T-helper 1 cell treated with Interleukin-12 subunit alpha and Interleukin-12 subunit beta and Interleukin-4 antibody, amounts not matched to agents 30 μg/mL and 1 μg/mL, for 36 hours (primary cell): ENCODE measurements at regions not wholly inside any gene's neighbourhood (a gene's known extent, or its start where the extent isn't known, plus 50 kb on each side); places are given as distances from the start of the nearest gene placed in this dataset.

Experiments used
- H3K27ac Mint-ChIP-seq: one replicate; pipeline ENCODE4 v1.8.0; 2021; ENCODE audit warnings: mild to moderate bottlenecking, mixed read lengths
- H3K27me3 Mint-ChIP-seq: one replicate; pipeline ENCODE4 v1.8.0; 2021; ENCODE audit warnings: low read depth, mixed read lengths
- H3K36me3 Mint-ChIP-seq: one replicate; pipeline ENCODE4 v1.8.0; 2021; ENCODE audit warnings: low read depth, mixed read lengths
- H3K4me1 Mint-ChIP-seq: one replicate; pipeline ENCODE4 v1.8.0; 2021; ENCODE audit warnings: low read depth, mixed read lengths
- H3K4me3 Mint-ChIP-seq: one replicate; pipeline ENCODE4 v1.8.0; 2021; ENCODE audit warnings: mild to moderate bottlenecking, moderate library complexity, mixed read lengths
- H3K9me3 Mint-ChIP-seq: one replicate; pipeline ENCODE4 v1.8.0; 2021; ENCODE audit warnings: mixed read lengths

GRCh38 chr3:104474011-104474410 lies 892.7 kb upstream of the ALCAM start:
- no peaks in the 10 kb centered on the region for H3K36me3 Mint-ChIP-seq
- peaks cover 8% of the 10 kb centered on the region for H3K9me3 Mint-ChIP-seq
- H3K27ac Mint-ChIP-seq, result no peak overlapping the region
- no peak overlapping the region for H3K4me3 Mint-ChIP-seq
- no peaks in the 10 kb centered on the region for H3K4me1 Mint-ChIP-seq
- no peaks in the 10 kb centered on the region for H3K27me3 Mint-ChIP-seq

GRCh38 chr3:104503022-104503421 lies 863.7 kb upstream of the ALCAM start:
- H3K27me3 Mint-ChIP-seq, result no peaks in the 10 kb centered on the region
- H3K9me3 Mint-ChIP-seq, result no peaks in the 10 kb centered on the region
- H3K36me3 Mint-ChIP-seq, result no peaks in the 10 kb centered on the region
- no peaks in the 10 kb centered on the region for H3K4me1 Mint-ChIP-seq
- no peak overlapping the region for H3K4me3 Mint-ChIP-seq
- H3K27ac Mint-ChIP-seq, result no peak overlapping the region

- Mint-ChIP-seq H3K4me1 (no peaks in the 10 kb centered on the region), H3K27me3 (no peaks in the 10 kb centered on the region), H3K4me3 (no peak overlapping the region), H3K9me3 (no peaks in the 10 kb centered on the region), H3K36me3 (no peaks in the 10 kb centered on the region), H3K27ac (no peak overlapping the region)
These were observed 856.4 kb upstream of the ALCAM start for GRCh38 chr3:104510131-104510849.

GRCh38 chr3:104514371-104514770 lies 852.3 kb upstream of the ALCAM start:
- Mint-ChIP-seq H3K9me3 (no peaks in the 10 kb centered on the region), H3K27me3 (no peaks in the 10 kb centered on the region)

GRCh38 chr3:104514776-104515175 lies 851.9 kb upstream of the ALCAM start:
- Mint-ChIP-seq H3K4me3 (no peak overlapping the region), H3K36me3 (no peaks in the 10 kb centered on the region), H3K27ac (no peak overlapping the region), H3K4me1 (no peaks in the 10 kb centered on the region), H3K27me3 (no peaks in the 10 kb centered on the region), H3K9me3 (no peaks in the 10 kb centered on the region)

More at GRCh38 chr3:104514371-104514770, 852.3 kb upstream of the ALCAM start:
- Mint-ChIP-seq H3K4me3 (no peak overlapping the region), H3K4me1 (no peaks in the 10 kb centered on the region), H3K27ac (no peak overlapping the region), H3K36me3 (no peaks in the 10 kb centered on the region)

- no peaks in the 10 kb centered on the region for H3K36me3 Mint-ChIP-seq
- no peak overlapping the region for H3K27ac Mint-ChIP-seq
- no peaks in the 10 kb centered on the region for H3K4me1 Mint-ChIP-seq
- H3K9me3 Mint-ChIP-seq, result no peaks in the 10 kb centered on the region
- H3K27me3 Mint-ChIP-seq, result no peaks in the 10 kb centered on the region
- no peak overlapping the region for H3K4me3 Mint-ChIP-seq
These were observed 847.6 kb upstream of the ALCAM start for GRCh38 chr3:104519068-104519467.

- H3K27me3 Mint-ChIP-seq, result no peaks in the 10 kb centered on the region
- no peak overlapping the region for H3K27ac Mint-ChIP-seq
- no peaks in the 10 kb centered on the region for H3K36me3 Mint-ChIP-seq
- H3K9me3 Mint-ChIP-seq, result no peaks in the 10 kb centered on the region
- no peak overlapping the region for H3K4me3 Mint-ChIP-seq
- no peaks in the 10 kb centered on the region for H3K4me1 Mint-ChIP-seq
These were observed 847.1 kb upstream of the ALCAM start for GRCh38 chr3:104519468-104520227.

GRCh38 chr3:104520228-104520655 lies 846.5 kb upstream of the ALCAM start:
- no peak overlapping the region for H3K27ac Mint-ChIP-seq
- H3K36me3 Mint-ChIP-seq, result no peaks in the 10 kb centered on the region
- no peaks in the 10 kb centered on the region for H3K4me1 Mint-ChIP-seq
- H3K4me3 Mint-ChIP-seq, result no peak overlapping the region
- no peaks in the 10 kb centered on the region for H3K9me3 Mint-ChIP-seq
- H3K27me3 Mint-ChIP-seq, result no peaks in the 10 kb centered on the region

- Mint-ChIP-seq H3K36me3 (no peaks in the 10 kb centered on the region), H3K4me3 (no peak overlapping the region), H3K27me3 (no peaks in the 10 kb centered on the region), H3K4me1 (no peaks in the 10 kb centered on the region), H3K27ac (no peak overlapping the region), H3K9me3 (no peaks in the 10 kb centered on the region)
These were observed 844.9 kb upstream of the ALCAM start for GRCh38 chr3:104521606-104522336.

- H3K36me3 Mint-ChIP-seq, result no peaks in the 10 kb centered on the region
- no peaks in the 10 kb centered on the region for H3K4me1 Mint-ChIP-seq
- H3K9me3 Mint-ChIP-seq, result no peaks in the 10 kb centered on the region
- H3K27ac Mint-ChIP-seq, result no peak overlapping the region
- no peaks in the 10 kb centered on the region for H3K27me3 Mint-ChIP-seq
- H3K4me3 Mint-ChIP-seq, result no peak overlapping the region
These were observed 843.6 kb upstream of the ALCAM start for GRCh38 chr3:104523136-104523535.

- Mint-ChIP-seq H3K27ac (no peak overlapping the region), H3K36me3 (no peaks in the 10 kb centered on the region), H3K4me3 (no peak overlapping the region), H3K4me1 (no peaks in the 10 kb centered on the region), H3K9me3 (no peaks in the 10 kb centered on the region), H3K27me3 (no peaks in the 10 kb centered on the region)
These were observed 839.8 kb upstream of the ALCAM start for GRCh38 chr3:104526901-104527401.

GRCh38 chr3:104530934-104531333 lies 835.8 kb upstream of the ALCAM start:
- H3K4me1 Mint-ChIP-seq, result no peaks in the 10 kb centered on the region
- H3K27ac Mint-ChIP-seq, result no peak overlapping the region
- H3K4me3 Mint-ChIP-seq, result no peak overlapping the region
- H3K9me3 Mint-ChIP-seq, result no peaks in the 10 kb centered on the region
- H3K27me3 Mint-ChIP-seq, result no peaks in the 10 kb centered on the region
- H3K36me3 Mint-ChIP-seq, result no peaks in the 10 kb centered on the region

- Mint-ChIP-seq H3K27me3 (no peaks in the 10 kb centered on the region), H3K4me1 (no peaks in the 10 kb centered on the region), H3K36me3 (no peaks in the 10 kb centered on the region), H3K9me3 (no peaks in the 10 kb centered on the region), H3K4me3 (no peak overlapping the region), H3K27ac (no peak overlapping the region)
These were observed 830.0 kb upstream of the ALCAM start for GRCh38 chr3:104536715-104537114.

GRCh38 chr3:104537323-104537722 lies 829.4 kb upstream of the ALCAM start:
- Mint-ChIP-seq H3K27me3 (no peaks in the 10 kb centered on the region), H3K27ac (no peak overlapping the region), H3K36me3 (no peaks in the 10 kb centered on the region), H3K4me3 (no peak overlapping the region), H3K4me1 (no peaks in the 10 kb centered on the region), H3K9me3 (no peaks in the 10 kb centered on the region)
